ENCODE measurements at regions not wholly inside any gene's neighbourhood (a gene's known extent, or its start where the extent isn't known, plus 50 kb on each side); places are given as distances from the start of the nearest gene placed in this dataset.

- H3K27me3 ChIP-seq (ENCODE audit: control insufficient read depth, insufficient read depth, low read length), result no peaks in the 10 kb centered on the region
- no peak overlapping the region for H3K27ac ChIP-seq (ENCODE audit: low read depth in 2 of 2, low read length in 2 of 2)
- H3K36me3 ChIP-seq (ENCODE audit: control insufficient read depth in 2 of 3, insufficient read depth in 3 of 3, low read length in 3 of 3), result no peaks in the 10 kb centered on the region
- H3K4me3 ChIP-seq (ENCODE audit: low read length in 3 of 3), result no peak overlapping the region
- intact Hi-C loops (cut with DNase I), result no loop called here
- FAIRE-seq, result no peak
- no peaks in the 10 kb centered on the region for H3K9me3 ChIP-seq (ENCODE audit: control insufficient read depth in 2 of 3, insufficient read depth in 1 of 3, low read length in 3 of 3)
- H3K4me1 ChIP-seq (ENCODE audit: control insufficient read depth in 2 of 3, insufficient read depth in 2 of 3, low read depth in 1 of 3, low read length in 3 of 3), result no peaks in the 10 kb centered on the region
- no peak for TF ChIP-seq CTCF (IDR thresholded peaks at IDR 0.05; ENCODE audit: borderline replicate concordance, extremely low read depth, insufficient read depth)
- H3K9ac ChIP-seq (ENCODE audit: low read length in 3 of 3), result no peak overlapping the region
- no peak for DNase-seq
These were observed 61.8 kb upstream of the DAB1 start for GRCh38 chr1:57485643-57486042.

- TF ChIP-seq CTCF (IDR thresholded peaks at IDR 0.05; ENCODE audit: borderline replicate concordance, extremely low read depth, insufficient read depth), result no peak
- intact Hi-C loops (cut with DNase I), result no loop called here
- Histone ChIP-seq H3K27me3 (ENCODE audit: control insufficient read depth, insufficient read depth, low read length) (no peaks in the 10 kb centered on the region), H3K27ac (ENCODE audit: low read depth in 2 of 2, low read length in 2 of 2) (no peak overlapping the region), H3K4me3 (ENCODE audit: low read length in 3 of 3) (no peak overlapping the region), H3K4me1 (ENCODE audit: control insufficient read depth in 2 of 3, insufficient read depth in 2 of 3, low read depth in 1 of 3, low read length in 3 of 3) (no peaks in the 10 kb centered on the region), H3K36me3 (ENCODE audit: control insufficient read depth in 2 of 3, insufficient read depth in 3 of 3, low read length in 3 of 3) (no peaks in the 10 kb centered on the region), H3K9me3 (ENCODE audit: control insufficient read depth in 2 of 3, insufficient read depth in 1 of 3, low read length in 3 of 3) (no peaks in the 10 kb centered on the region), H3K9ac (ENCODE audit: low read length in 3 of 3) (no peak overlapping the region)
- FAIRE-seq (no peak), DNase-seq (no peak)
These were observed 60.1 kb upstream of the DAB1 start for GRCh38 chr1:57483954-57484353.

DNA sequence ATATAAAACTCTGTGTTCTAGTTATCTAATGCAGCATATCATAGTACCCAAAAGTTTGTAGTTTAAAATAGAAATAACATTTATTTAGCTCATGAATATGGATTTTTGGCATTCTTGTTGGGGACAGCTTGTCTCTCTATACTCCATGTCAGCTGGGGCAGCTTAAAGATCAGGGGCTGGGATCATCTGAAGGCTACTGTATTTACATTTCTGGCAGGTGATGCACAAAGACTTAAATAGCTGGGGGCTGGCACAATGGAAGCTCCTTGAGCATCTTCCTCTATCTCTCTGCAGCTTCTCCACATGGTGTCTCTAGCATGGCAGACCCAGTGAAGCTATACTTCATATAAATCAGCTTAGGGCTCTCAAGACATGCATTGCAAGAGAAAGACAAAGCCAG, 55.6 kb upstream of the DAB1 start:
- TF ChIP-seq CTCF (IDR thresholded peaks at IDR 0.05; ENCODE audit: borderline replicate concordance, extremely low read depth, insufficient read depth), result no peak
- Histone ChIP-seq H3K36me3 (ENCODE audit: control insufficient read depth in 2 of 3, insufficient read depth in 3 of 3, low read length in 3 of 3) (no peaks in the 10 kb centered on the region), H3K9me3 (ENCODE audit: control insufficient read depth in 2 of 3, insufficient read depth in 1 of 3, low read length in 3 of 3) (no peaks in the 10 kb centered on the region), H3K9ac (ENCODE audit: low read length in 3 of 3) (no peak overlapping the region), H3K27ac (ENCODE audit: low read depth in 2 of 2, low read length in 2 of 2) (no peak overlapping the region), H3K4me1 (ENCODE audit: control insufficient read depth in 2 of 3, insufficient read depth in 2 of 3, low read depth in 1 of 3, low read length in 3 of 3) (no peaks in the 10 kb centered on the region), H3K4me3 (ENCODE audit: low read length in 3 of 3) (no peak overlapping the region), H3K27me3 (ENCODE audit: control insufficient read depth, insufficient read depth, low read length) (no peaks in the 10 kb centered on the region)
- intact Hi-C loops (cut with DNase I), result no loop called here
- no peak for DNase-seq
- FAIRE-seq, result no peak

DNA sequence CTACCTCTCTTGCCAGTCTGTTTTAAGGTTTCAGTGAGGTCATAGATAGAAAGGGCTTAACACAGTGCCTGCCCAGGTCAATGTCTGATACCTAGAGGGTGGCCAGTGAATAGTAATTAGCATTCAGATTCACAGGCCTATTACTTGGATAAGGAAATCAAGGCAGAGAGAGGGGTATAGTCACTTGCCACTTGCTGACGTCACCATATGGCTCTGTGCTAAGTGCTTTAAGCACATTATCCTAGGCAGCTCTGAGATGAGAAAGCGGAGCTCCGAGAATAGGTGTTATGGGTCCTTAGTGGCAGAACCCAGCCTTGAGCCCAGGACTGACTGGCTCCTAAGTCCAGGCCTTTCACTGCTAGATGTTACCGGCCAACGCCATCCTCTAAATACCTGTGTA, 51.5 kb upstream of the DAB1 start:
- no peak overlapping the region for H3K4me3 ChIP-seq (ENCODE audit: low read length in 3 of 3)
- H3K4me1 ChIP-seq (ENCODE audit: control insufficient read depth in 2 of 3, insufficient read depth in 2 of 3, low read depth in 1 of 3, low read length in 3 of 3), result no peaks in the 10 kb centered on the region
- H3K9ac ChIP-seq (ENCODE audit: low read length in 3 of 3), result no peak overlapping the region
- H3K36me3 ChIP-seq (ENCODE audit: control insufficient read depth in 2 of 3, insufficient read depth in 3 of 3, low read length in 3 of 3), result no peaks in the 10 kb centered on the region
- FAIRE-seq (no peak), DNase-seq (no peak)
- H3K27ac ChIP-seq (ENCODE audit: low read depth in 2 of 2, low read length in 2 of 2), result no peak overlapping the region
- H3K9me3 ChIP-seq (ENCODE audit: control insufficient read depth in 2 of 3, insufficient read depth in 1 of 3, low read length in 3 of 3), result no peaks in the 10 kb centered on the region
- H3K27me3 ChIP-seq (ENCODE audit: control insufficient read depth, insufficient read depth, low read length), result no peaks in the 10 kb centered on the region
- TF ChIP-seq CTCF (IDR thresholded peaks at IDR 0.05; ENCODE audit: borderline replicate concordance, extremely low read depth, insufficient read depth), result no peak
- intact Hi-C loops (cut with DNase I), result no loop called here
